ENCODE measurements at regions not wholly inside any gene's neighbourhood (a gene's known extent, or its start where the extent isn't known, plus 50 kb on each side); places are given as distances from the start of the nearest gene placed in this dataset.
"Not testable (repeated sequence)": the region's sequence is repeated elsewhere in the genome, so short reads cannot be mapped to it uniquely, and the experiment has no call there.

DNA sequence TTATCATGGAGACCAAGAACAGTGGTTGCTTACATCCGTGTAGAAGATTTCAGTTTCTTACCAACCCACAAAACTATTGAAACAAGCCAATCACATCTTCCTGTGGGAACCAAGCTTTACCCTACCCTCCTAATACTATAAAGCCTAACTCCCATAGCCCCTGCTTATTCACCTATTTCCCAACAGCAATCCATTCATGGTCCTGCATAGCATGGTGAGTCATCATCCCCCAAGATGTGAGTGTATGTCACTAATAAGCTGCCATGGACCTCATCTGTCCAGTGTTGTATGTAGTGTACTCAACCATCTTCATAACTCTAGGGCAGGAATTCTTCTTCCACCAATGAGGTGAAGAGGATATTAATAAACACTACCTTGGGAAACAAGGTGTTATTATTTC is 1620.4 kb upstream of the FLRT2 start:
- no peak for DNase-seq (ENCODE audit: low read depth)

GRCh38 chr14:83912032-83912642 is 1617.8 kb upstream of the FLRT2 start:
- no peak for DNase-seq (ENCODE audit: low read depth)

GRCh38 chr14:83913476-83913875 is 1616.5 kb upstream of the FLRT2 start:
- no peak for DNase-seq (ENCODE audit: low read depth)

GRCh38 chr14:83918546-83918945 is 1611.4 kb upstream of the FLRT2 start:
- no peak for DNase-seq (ENCODE audit: low read depth)

GRCh38 chr14:83919675-83920074 is 1610.3 kb upstream of the FLRT2 start:
- DNase-seq (ENCODE audit: low read depth), result not testable (repeated sequence)

- DNase-seq (ENCODE audit: low read depth), result no peak
These were observed 1606.1 kb upstream of the FLRT2 start for GRCh38 chr14:83923842-83924241.

- DNase-seq (ENCODE audit: low read depth), result no peak
These were observed 1605.7 kb upstream of the FLRT2 start for GRCh38 chr14:83924259-83924658.

GRCh38 chr14:83940253-83940652 is 1589.7 kb upstream of the FLRT2 start:
- DNase-seq (ENCODE audit: low read depth), result no peak

GRCh38 chr14:83958359-83958758 is 1571.6 kb upstream of the FLRT2 start:
- DNase-seq (ENCODE audit: low read depth), result no peak

DNA sequence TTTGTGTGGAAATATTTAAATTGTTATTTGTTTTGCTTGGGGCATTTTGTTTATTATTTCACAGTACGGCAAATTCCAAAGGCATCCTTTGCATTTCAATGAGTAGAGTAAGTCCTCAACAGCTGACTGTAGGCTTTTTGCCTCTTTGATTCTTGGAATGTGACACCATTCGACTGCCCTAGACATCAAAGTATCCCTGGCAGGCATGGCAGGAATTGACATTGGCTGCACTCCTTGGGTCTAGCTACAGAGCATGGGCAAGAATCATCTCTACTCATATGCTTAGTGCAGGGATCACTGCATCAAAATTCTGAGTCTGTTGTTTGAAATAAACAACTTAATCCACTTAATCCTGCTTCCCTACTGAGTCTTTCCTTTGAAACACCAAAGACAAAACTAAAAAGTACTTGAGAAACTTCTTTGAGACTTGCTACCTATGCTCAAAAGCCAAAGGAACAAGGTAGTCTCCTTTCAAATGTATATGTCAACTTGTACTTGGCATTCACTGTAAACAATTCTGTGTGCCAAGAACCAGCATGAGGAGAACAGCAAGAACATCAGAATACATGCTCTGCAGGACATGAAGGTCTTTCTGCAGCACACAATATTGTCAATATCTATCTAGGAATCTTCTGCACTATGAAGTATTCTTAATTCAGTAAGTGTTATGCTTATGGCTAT is 1569.0 kb upstream of the FLRT2 start:
- DNase-seq (ENCODE audit: low read depth), result no peak

- no peak for DNase-seq (ENCODE audit: low read depth)
These were observed 1559.9 kb upstream of the FLRT2 start for GRCh38 chr14:83969998-83970397.

GRCh38 chr14:83972631-83973030 is 1557.3 kb upstream of the FLRT2 start:
- DNase-seq (ENCODE audit: low read depth), result no peak

- DNase-seq (ENCODE audit: low read depth), result no peak
These were observed 1555.2 kb upstream of the FLRT2 start for GRCh38 chr14:83974647-83975163.

GRCh38 chr14:83975435-83975834 is 1554.5 kb upstream of the FLRT2 start:
- no peak for DNase-seq (ENCODE audit: low read depth)

GRCh38 chr14:83975841-83976770 is 1553.8 kb upstream of the FLRT2 start:
- DNase-seq (ENCODE audit: low read depth), result no peak

DNA sequence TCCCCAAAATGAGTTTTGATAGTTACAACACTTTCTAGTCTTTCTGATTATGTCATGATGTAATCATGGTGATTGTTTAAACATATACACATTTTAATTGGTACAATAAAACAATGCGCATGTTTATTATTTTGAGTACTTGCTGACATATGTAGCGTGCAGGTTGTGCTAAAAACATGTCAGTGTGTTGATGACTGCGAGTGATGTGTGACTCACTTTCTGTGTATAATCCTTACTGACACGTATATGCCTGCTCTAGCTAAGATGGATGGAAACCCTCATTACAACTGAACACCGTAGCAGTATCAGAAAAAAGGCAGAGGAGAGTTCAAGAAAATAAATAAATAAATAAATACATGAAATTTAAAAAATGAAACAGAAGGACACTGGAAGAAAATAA is 1552.4 kb upstream of the FLRT2 start:
- DNase-seq (ENCODE audit: low read depth), result no peak

GRCh38 chr14:83981676-83982258 is 1548.2 kb upstream of the FLRT2 start:
- not testable (repeated sequence) for DNase-seq (ENCODE audit: low read depth)

DNA sequence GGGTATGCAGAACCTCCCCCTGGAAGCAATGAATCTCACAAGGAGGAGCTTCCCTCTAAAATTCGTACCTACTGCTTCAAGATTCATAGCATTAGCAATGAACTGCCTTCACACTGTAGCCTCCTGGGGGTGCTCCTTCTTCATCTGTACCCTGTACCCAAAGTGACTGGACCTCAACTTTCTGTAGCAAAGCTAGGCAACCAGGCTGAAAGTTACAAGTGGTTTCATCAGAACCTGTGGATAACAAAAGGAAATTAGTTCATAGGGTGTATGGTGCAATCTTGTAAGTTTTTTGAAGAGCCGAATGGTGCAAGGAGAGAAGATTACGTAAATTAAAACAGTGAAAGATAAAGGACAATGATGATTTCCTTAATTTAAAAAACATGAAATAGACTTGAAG is 1541.7 kb upstream of the FLRT2 start:
- DNase-seq (ENCODE audit: low read depth), result no peak

GRCh38 chr14:83991666-83992065 is 1538.3 kb upstream of the FLRT2 start:
- no peak for DNase-seq (ENCODE audit: low read depth)

DNA sequence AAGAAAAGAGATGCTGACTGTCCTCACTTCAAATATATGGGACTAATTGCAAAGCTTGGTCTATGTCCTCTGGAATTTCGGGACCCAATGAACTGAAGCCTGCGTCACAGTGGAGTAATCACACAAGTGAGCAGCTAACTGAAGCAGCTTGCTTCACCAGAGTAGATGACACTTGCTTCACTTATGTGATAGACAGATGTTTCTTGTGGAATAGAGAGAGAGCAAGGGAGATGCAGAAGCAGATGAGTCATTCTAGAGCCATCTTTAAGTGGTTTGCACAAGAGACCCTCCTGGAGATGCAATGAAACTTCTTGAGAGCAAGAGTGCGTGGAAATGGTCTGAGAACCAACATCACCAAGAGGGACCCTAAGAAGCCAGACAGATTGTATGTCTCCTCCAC is 1537.1 kb upstream of the FLRT2 start:
- DNase-seq (ENCODE audit: low read depth), result no peak

GRCh38 chr14:83993545-83993944 is 1536.4 kb upstream of the FLRT2 start:
- no peak for DNase-seq (ENCODE audit: low read depth)

- no peak for DNase-seq (ENCODE audit: low read depth)
These were observed 1535.9 kb upstream of the FLRT2 start for GRCh38 chr14:83994020-83994419.

Measured in GM04503 (cell line).